Loucy (cell line): ENCODE measurements at regions not wholly inside any gene's neighbourhood (a gene's known extent, or its start where the extent isn't known, plus 50 kb on each side); places are given as distances from the start of the nearest gene placed in this dataset.

Experiments
- H2AFZ ChIP-seq: fragments of 200-600 bp; sonication (generic); 2 replicates; pipeline ENCODE4 v1.6.0; 2016; ENCODE audit warnings: antibody characterized with exemption, mild to moderate bottlenecking, low read length, moderate library complexity
- H3F3A ChIP-seq: fragments of 200-600 bp; 2 replicates; pipeline ENCODE4 v1.6.0; 2016; ENCODE audit warnings: antibody characterized with exemption, low read depth, mild to moderate bottlenecking
- H3K27me3 ChIP-seq: fragments of 200-600 bp; sonication (generic); 2 replicates; pipeline ENCODE4 v1.6.1; 2014; ENCODE audit warnings: low read length, mild to moderate bottlenecking; ENCODE audit not compliant: insufficient read depth, poor library complexity, severe bottlenecking
- H3K36me3 ChIP-seq: fragments of 200-600 bp; sonication (generic); 2 replicates; pipeline ENCODE4 v1.6.1; 2016; ENCODE audit warnings: low read length; ENCODE audit not compliant: insufficient read depth
- H3K4me1 ChIP-seq: fragments of 200-600 bp; sonication (generic); 2 replicates; pipeline ENCODE4 v1.5.1; 2014; ENCODE audit warnings: low read length, mild to moderate bottlenecking; ENCODE audit not compliant: insufficient read depth, poor library complexity, severe bottlenecking
- H3K4me2 ChIP-seq: fragments of 200-600 bp; sonication (generic); 2 replicates; pipeline ENCODE4 v1.6.0; 2014; ENCODE audit warnings: antibody characterized with exemption, low read length, low read depth, mild to moderate bottlenecking; ENCODE audit not compliant: poor library complexity, severe bottlenecking
- H3K4me3 ChIP-seq: fragments of 200-600 bp; sonication (generic); 2 replicates; pipeline ENCODE4 v1.5.1; 2014; ENCODE audit warnings: low read length, mild to moderate bottlenecking, mixed read lengths; ENCODE audit not compliant: poor library complexity, severe bottlenecking
- H3K79me2 ChIP-seq: fragments of 200-600 bp; sonication (generic); 2 replicates; pipeline ENCODE4 v1.6.1; 2014; ENCODE audit warnings: low read length; ENCODE audit not compliant: insufficient read depth
- H3K9ac ChIP-seq: fragments of 200-600 bp; sonication (generic); 2 replicates; pipeline ENCODE4 v1.6.0; 2014; ENCODE audit warnings: mild to moderate bottlenecking, low read depth, low read length, moderate library complexity; ENCODE audit not compliant: poor library complexity, severe bottlenecking
- H3K9me2 ChIP-seq: fragments of 200-600 bp; sonication (generic); replicated peaks from 2 replicates; pipeline ENCODE4 v1.6.1; 2016; ENCODE audit warnings: low read depth, low read length, mixed read lengths
- H3K9me3 ChIP-seq: fragments of 200-600 bp; sonication (generic); 2 replicates; pipeline ENCODE4 v1.6.1; 2014; ENCODE audit warnings: mild to moderate bottlenecking, antibody characterized with exemption, low read length, low read depth; ENCODE audit not compliant: insufficient read depth
- H4K20me1 ChIP-seq: fragments of 200-600 bp; sonication (generic); 2 replicates; pipeline ENCODE4 v1.6.0; 2014; ENCODE audit warnings: antibody characterized with exemption, low read length, mild to moderate bottlenecking; ENCODE audit not compliant: insufficient read depth, poor library complexity, severe bottlenecking
- EZH2phosphoT487 ChIP-seq: fragments of 200-600 bp; IDR thresholded peaks from 2 replicates; pipeline ENCODE4 v1.6.1; 2018; ENCODE audit warnings: antibody characterized with exemption, mild to moderate bottlenecking, moderate library complexity, borderline replicate concordance
- TF ChIP-seq, protein P1 (sequence below): fragments of 200-600 bp; sonication (generic); conservative IDR thresholded peaks from 2 replicates; pipeline ENCODE4 v1.5.1; 2014; ENCODE audit warnings: mild to moderate bottlenecking, antibody characterized with exemption, low read length

DNA sequence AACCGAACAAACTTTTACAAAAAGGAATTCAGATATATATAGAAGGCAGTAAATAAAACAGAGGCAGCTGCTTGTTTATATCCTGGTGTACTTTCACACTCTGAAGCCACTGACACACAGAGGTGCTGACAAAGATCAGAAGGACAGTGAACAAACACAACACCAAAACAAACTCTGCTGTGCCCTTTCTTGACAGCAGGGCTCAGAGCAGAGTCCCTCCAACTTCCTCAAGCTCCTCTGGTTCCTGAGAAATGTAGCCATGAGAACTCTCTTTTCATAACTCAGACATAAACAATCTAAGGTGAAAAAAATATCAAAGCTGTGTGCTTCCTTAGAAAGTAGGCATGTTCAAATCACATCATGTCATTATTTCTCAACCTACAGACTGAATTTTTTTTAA, 1052.8 kb upstream of the SPRY2 start:
- H3K36me3 ChIP-seq: no peaks in the 10 kb centered on the region
- H3K79me2 ChIP-seq: no peaks in the 10 kb centered on the region
- H2AFZ ChIP-seq: no peak overlapping the region
- no peaks in the 10 kb centered on the region for H3F3A ChIP-seq
- no peaks in the 10 kb centered on the region for H4K20me1 ChIP-seq
- H3K9me2 ChIP-seq: no peaks in the 10 kb centered on the region
- H3K4me2 ChIP-seq: no peak overlapping the region
- no peaks in the 10 kb centered on the region for H3K9me3 ChIP-seq
- H3K27me3 ChIP-seq: no peaks in the 10 kb centered on the region
- TF ChIP-seq EZH2phosphoT487: no peak
- TF ChIP-seq, protein P1, sequence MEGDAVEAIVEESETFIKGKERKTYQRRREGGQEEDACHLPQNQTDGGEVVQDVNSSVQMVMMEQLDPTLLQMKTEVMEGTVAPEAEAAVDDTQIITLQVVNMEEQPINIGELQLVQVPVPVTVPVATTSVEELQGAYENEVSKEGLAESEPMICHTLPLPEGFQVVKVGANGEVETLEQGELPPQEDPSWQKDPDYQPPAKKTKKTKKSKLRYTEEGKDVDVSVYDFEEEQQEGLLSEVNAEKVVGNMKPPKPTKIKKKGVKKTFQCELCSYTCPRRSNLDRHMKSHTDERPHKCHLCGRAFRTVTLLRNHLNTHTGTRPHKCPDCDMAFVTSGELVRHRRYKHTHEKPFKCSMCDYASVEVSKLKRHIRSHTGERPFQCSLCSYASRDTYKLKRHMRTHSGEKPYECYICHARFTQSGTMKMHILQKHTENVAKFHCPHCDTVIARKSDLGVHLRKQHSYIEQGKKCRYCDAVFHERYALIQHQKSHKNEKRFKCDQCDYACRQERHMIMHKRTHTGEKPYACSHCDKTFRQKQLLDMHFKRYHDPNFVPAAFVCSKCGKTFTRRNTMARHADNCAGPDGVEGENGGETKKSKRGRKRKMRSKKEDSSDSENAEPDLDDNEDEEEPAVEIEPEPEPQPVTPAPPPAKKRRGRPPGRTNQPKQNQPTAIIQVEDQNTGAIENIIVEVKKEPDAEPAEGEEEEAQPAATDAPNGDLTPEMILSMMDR: no peak
- no peak overlapping the region for H3K9ac ChIP-seq
- no peak overlapping the region for H3K4me3 ChIP-seq
- no peaks in the 10 kb centered on the region for H3K4me1 ChIP-seq

DNA sequence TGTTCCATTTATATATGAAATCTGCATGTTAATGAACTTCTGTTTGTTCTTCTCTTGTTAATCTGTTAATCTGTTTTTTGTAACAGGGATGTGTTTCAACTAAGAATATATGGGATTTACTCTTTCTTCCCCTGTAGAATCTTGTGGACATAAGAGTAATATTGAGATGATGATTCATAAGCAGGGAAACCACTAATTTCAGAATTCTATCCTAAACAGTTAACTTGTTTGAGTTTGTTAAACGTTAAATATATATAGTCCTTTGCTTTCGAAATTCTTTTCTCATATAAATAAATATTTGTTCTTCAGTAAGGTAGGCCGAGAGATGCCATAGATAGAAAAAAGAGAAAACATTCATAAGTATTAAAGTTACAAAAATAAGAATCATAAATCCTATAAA, 1052.2 kb upstream of the SPRY2 start:
- no peaks in the 10 kb centered on the region for H3K79me2 ChIP-seq
- H3F3A ChIP-seq: no peaks in the 10 kb centered on the region
- no peaks in the 10 kb centered on the region for H3K27me3 ChIP-seq
- no peak overlapping the region for H3K9ac ChIP-seq
- no peak for TF ChIP-seq EZH2phosphoT487
- H3K9me3 ChIP-seq: no peaks in the 10 kb centered on the region
- H2AFZ ChIP-seq: no peak overlapping the region
- H3K9me2 ChIP-seq: no peaks in the 10 kb centered on the region
- no peak overlapping the region for H3K4me2 ChIP-seq
- no peaks in the 10 kb centered on the region for H3K4me1 ChIP-seq
- no peaks in the 10 kb centered on the region for H4K20me1 ChIP-seq
- no peak overlapping the region for H3K4me3 ChIP-seq
- H3K36me3 ChIP-seq: no peaks in the 10 kb centered on the region

DNA sequence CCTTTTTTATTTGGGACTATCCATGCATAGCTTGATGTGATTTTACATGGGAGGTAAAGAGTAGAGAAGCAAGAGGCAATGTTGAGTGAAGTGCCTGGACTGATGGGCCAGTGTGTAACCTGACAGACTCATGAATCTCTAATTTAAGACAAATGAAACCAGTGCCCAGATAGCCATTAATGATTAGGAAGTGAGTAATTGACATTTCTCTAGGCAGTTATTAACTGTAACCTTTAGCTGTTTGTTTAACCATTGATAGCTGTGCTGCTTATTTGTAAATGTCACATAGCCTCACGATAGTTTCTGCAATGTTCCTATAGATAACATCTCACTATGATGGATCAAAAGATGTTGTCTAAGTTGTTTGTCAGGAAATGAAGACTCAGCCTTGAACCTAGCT, 1047.5 kb upstream of the SPRY2 start:
- H3K9ac ChIP-seq: no peak overlapping the region
- H3K79me2 ChIP-seq: no peaks in the 10 kb centered on the region
- H4K20me1 ChIP-seq: no peaks in the 10 kb centered on the region
- H3K9me2 ChIP-seq: no peaks in the 10 kb centered on the region
- no peaks in the 10 kb centered on the region for H3K4me1 ChIP-seq
- H3K36me3 ChIP-seq: no peaks in the 10 kb centered on the region
- no peaks in the 10 kb centered on the region for H3K9me3 ChIP-seq
- H2AFZ ChIP-seq: no peak overlapping the region
- no peaks in the 10 kb centered on the region for H3K27me3 ChIP-seq
- no peaks in the 10 kb centered on the region for H3F3A ChIP-seq
- H3K4me2 ChIP-seq: no peak overlapping the region
- TF ChIP-seq EZH2phosphoT487: no peak
- TF ChIP-seq, protein P1: no peak
- H3K4me3 ChIP-seq: no peak overlapping the region

DNA sequence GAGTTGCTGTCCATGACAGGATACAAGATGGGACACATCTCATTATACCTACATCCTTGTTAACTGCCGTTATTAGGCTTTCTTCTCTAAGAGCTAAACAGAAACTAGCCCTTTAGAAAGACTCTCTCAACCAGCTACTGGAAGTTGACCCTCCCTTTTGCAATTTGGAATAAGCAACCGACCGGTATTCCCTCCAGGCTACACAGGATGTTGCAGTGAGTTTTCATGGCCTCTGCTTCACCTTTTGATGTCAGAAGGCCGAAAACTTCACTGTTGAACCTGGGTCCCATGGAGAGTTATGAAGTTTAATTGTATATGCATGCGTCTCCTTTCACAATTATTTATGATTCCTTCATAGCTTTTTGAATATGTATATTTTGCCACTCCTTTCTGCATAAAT, 1042.5 kb upstream of the SPRY2 start:
- no peak overlapping the region for H3K4me2 ChIP-seq
- TF ChIP-seq EZH2phosphoT487: no peak
- TF ChIP-seq, protein P1: no peak
- no peaks in the 10 kb centered on the region for H4K20me1 ChIP-seq
- H3K36me3 ChIP-seq: no peaks in the 10 kb centered on the region
- no peak overlapping the region for H3K9ac ChIP-seq
- H3K4me3 ChIP-seq: no peak overlapping the region
- H3K79me2 ChIP-seq: no peaks in the 10 kb centered on the region
- H3K27me3 ChIP-seq: no peaks in the 10 kb centered on the region
- no peak overlapping the region for H2AFZ ChIP-seq
- no peaks in the 10 kb centered on the region for H3K9me3 ChIP-seq
- no peaks in the 10 kb centered on the region for H3F3A ChIP-seq
- no peaks in the 10 kb centered on the region for H3K4me1 ChIP-seq
- H3K9me2 ChIP-seq: no peaks in the 10 kb centered on the region
